Lower lobe of right lung (tissue), 2 donors: ENCODE measurements at regions not wholly inside any gene's neighbourhood (a gene's known extent, or its start where the extent isn't known, plus 50 kb on each side); places are given as distances from the start of the nearest gene placed in this dataset.

Experiments
- ATAC-seq, 2 donors: fragments of 200-7000 bp; cut with Tn5 transposase; one replicate each; pipeline ENCODE4 v1.9.1; 2020 to 2022; ENCODE audit warnings: mild to moderate bottlenecking in 2 of 2, moderate library complexity in 2 of 2
- DNase-seq: peaks from one replicate; pipeline ENCODE4 v3.0.0-alpha.2; 2020
- H3K27ac ChIP-seq: fragments of 200-600 bp; one replicate; pipeline ENCODE4 v1.8.0; 2022
- H3K27me3 ChIP-seq: fragments of 200-600 bp; one replicate; pipeline ENCODE4 v1.8.0; 2022; ENCODE audit warnings: low read depth
- H3K36me3 ChIP-seq: fragments of 200-600 bp; one replicate; pipeline ENCODE4 v1.8.0; 2022; ENCODE audit warnings: mild to moderate bottlenecking
- H3K4me1 ChIP-seq: fragments of 200-600 bp; one replicate; pipeline ENCODE4 v1.8.0; 2022
- H3K4me3 ChIP-seq: fragments of 200-600 bp; one replicate; pipeline ENCODE4 v1.8.0; 2022; ENCODE audit warnings: mild to moderate bottlenecking
- H3K9me3 ChIP-seq: fragments of 200-600 bp; one replicate; pipeline ENCODE4 v1.8.0; 2022
- CTCF ChIP-seq: fragments of 200-600 bp; IDR thresholded peaks from one replicate; pipeline ENCODE4 v1.8.0; 2022; ENCODE audit warnings: antibody characterized with exemption, mild to moderate bottlenecking
- intact Hi-C: fragments of 100-400 bp; cut with DNase I; formaldehyde crosslinking; loops from one replicate; pipeline ENCODE4 v1.11.0; 2022
- donor health status: DM: no; HTN: yes; CAD: no; lungs with severe emphysema.

GRCh38 chr4:120316416-120316815 lies 249.8 kb upstream of the MAD2L1 start:
- intact Hi-C loops: no loop called here

DNA sequence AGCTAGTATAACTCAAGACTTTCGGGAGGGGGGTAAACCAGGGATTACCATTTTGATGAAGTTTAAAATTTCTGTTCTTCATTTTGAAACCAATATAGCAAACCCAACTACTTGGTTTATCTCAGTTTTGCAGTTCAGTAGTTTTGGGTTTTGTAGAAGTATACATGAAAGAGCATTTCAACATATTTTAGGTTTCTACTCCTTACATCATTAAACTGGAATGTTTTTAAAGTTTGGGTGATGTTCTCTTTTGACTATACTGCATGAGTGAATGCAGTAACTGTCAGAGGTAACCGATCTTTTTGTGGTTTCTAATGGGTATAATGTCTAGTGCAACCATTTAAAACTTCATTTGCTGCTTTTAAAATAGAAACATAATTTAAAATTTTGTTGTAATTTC lies 248.3 kb upstream of the MAD2L1 start:
- intact Hi-C loops: no loop called here
- no peak for TF ChIP-seq CTCF
- Histone ChIP-seq H3K4me3 (no peak overlapping the region), H3K27ac (no peak overlapping the region), H3K27me3 (no peaks in the 10 kb centered on the region), H3K9me3 (no peaks in the 10 kb centered on the region), H3K4me1 (no peaks in the 10 kb centered on the region), H3K36me3 (no peaks in the 10 kb centered on the region)
- DNase-seq (no peak), ATAC-seq (no peak)

More at GRCh38 chr4:120316416-120316815, 249.8 kb upstream of the MAD2L1 start:
- H3K4me3 ChIP-seq: no peak overlapping the region
- no peaks in the 10 kb centered on the region for H3K4me1 ChIP-seq
- DNase-seq (no peak), ATAC-seq (no peak)
- no peaks in the 10 kb centered on the region for H3K9me3 ChIP-seq
- TF ChIP-seq CTCF: no peak
- no peaks in the 10 kb centered on the region for H3K27me3 ChIP-seq
- H3K27ac ChIP-seq: no peak overlapping the region
- no peaks in the 10 kb centered on the region for H3K36me3 ChIP-seq

- no peak for DNase-seq
- H3K27me3 ChIP-seq: no peaks in the 10 kb centered on the region
- no peaks in the 10 kb centered on the region for H3K9me3 ChIP-seq
- no peaks in the 10 kb centered on the region for H3K36me3 ChIP-seq
- no peak overlapping the region for H3K4me3 ChIP-seq
- intact Hi-C loops: no loop called here
- no peak for ATAC-seq
- no peak overlapping the region for H3K27ac ChIP-seq
- no peak for TF ChIP-seq CTCF
- no peaks in the 10 kb centered on the region for H3K4me1 ChIP-seq
Observed at GRCh38 chr4:120304801-120305200, 238.2 kb upstream of the MAD2L1 start.

GRCh38 chr4:120299631-120300030 lies 233.0 kb upstream of the MAD2L1 start:
- Histone ChIP-seq H3K27ac (no peak overlapping the region), H3K4me3 (no peak overlapping the region), H3K9me3 (no peaks in the 10 kb centered on the region), H3K4me1 (no peaks in the 10 kb centered on the region), H3K27me3 (no peaks in the 10 kb centered on the region), H3K36me3 (no peaks in the 10 kb centered on the region)
- no peak for TF ChIP-seq CTCF
- no peak for ATAC-seq
- intact Hi-C loops: no loop called here
- DNase-seq: no peak

- Histone ChIP-seq H3K4me1 (no peaks in the 10 kb centered on the region), H3K27ac (no peak overlapping the region), H3K4me3 (no peak overlapping the region), H3K9me3 (no peaks in the 10 kb centered on the region), H3K36me3 (no peaks in the 10 kb centered on the region), H3K27me3 (no peaks in the 10 kb centered on the region)
- TF ChIP-seq CTCF: no peak
- no peak for DNase-seq
- intact Hi-C loops: no loop called here
- no peak for ATAC-seq
Observed at GRCh38 chr4:120293341-120293740, 226.7 kb upstream of the MAD2L1 start.

DNA sequence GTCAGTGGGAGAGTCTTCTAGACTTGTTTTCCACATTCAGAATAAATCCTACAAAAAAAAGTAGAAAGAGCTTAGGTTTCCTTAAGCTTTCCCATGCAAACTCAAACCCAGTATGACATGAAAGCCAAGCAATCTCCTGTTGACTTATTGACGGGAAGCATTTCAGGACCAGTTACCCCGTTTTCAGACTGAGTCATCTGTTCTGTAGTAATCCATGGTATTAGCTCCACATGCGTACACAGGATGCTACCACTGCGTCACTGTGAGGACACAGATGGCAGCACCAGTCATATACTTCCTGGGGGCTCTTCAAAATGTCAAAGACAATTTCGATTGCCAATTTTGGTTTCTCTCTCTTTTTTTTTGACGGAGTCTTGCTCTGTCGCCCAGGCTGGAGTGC lies 224.9 kb upstream of the MAD2L1 start:
- DNase-seq: no peak
- no peak overlapping the region for H3K4me3 ChIP-seq
- H3K27ac ChIP-seq: no peak overlapping the region
- no peak for ATAC-seq
- no peaks in the 10 kb centered on the region for H3K36me3 ChIP-seq
- H3K9me3 ChIP-seq: no peaks in the 10 kb centered on the region
- no peaks in the 10 kb centered on the region for H3K27me3 ChIP-seq
- H3K4me1 ChIP-seq: no peaks in the 10 kb centered on the region
- intact Hi-C loops: no loop called here
- no peak for TF ChIP-seq CTCF
